H9 (cell line): ENCODE measurements at regions not wholly inside any gene's neighbourhood (a gene's known extent, or its start where the extent isn't known, plus 50 kb on each side); places are given as distances from the start of the nearest gene placed in this dataset.

Source experiments
- DNase-seq: peaks from one replicate; pipeline ENCODE4 v3.0.0-alpha.2; 2017
- H2AFZ ChIP-seq: one replicate; pipeline ENCODE4 v1.6.1; 2013; ENCODE audit warnings: mild to moderate bottlenecking, low read length, control low read depth, moderate library complexity
- H2AK5ac ChIP-seq: 2 replicates; pipeline ENCODE4 v1.6.1; 2013; ENCODE audit warnings: low read length, control low read depth, mixed read lengths; ENCODE audit not compliant: insufficient read length
- H2BK120ac ChIP-seq: one replicate; pipeline ENCODE4 v1.6.1; 2013; ENCODE audit warnings: low read depth, mild to moderate bottlenecking, low read length, control low read depth, inconsistent platforms; ENCODE audit not compliant: poor library complexity, severe bottlenecking
- H2BK12ac ChIP-seq: 2 replicates; pipeline ENCODE4 v1.6.1; 2013; ENCODE audit warnings: low read length, control low read depth, mixed read lengths, low read depth; ENCODE audit not compliant: insufficient read length
- H2BK15ac ChIP-seq: 2 replicates; pipeline ENCODE4 v1.6.1; 2013; ENCODE audit warnings: low read depth, low read length, control low read depth
- H2BK20ac ChIP-seq: one replicate; pipeline ENCODE4 v1.6.1; 2013; ENCODE audit warnings: low read depth, mild to moderate bottlenecking, low read length, control low read depth, inconsistent platforms; ENCODE audit not compliant: poor library complexity, severe bottlenecking
- H2BK5ac ChIP-seq: 2 replicates; pipeline ENCODE4 v1.6.1; 2013; ENCODE audit warnings: low read length, control low read depth, mixed read lengths; ENCODE audit not compliant: insufficient read length
- H3K14ac ChIP-seq: 2 replicates; pipeline ENCODE4 v1.6.1; 2013; ENCODE audit warnings: low read length, control low read depth; ENCODE audit not compliant: insufficient read depth
- H3K18ac ChIP-seq: 2 replicates; pipeline ENCODE4 v1.6.1; 2013; ENCODE audit warnings: low read depth, mild to moderate bottlenecking, mixed read lengths, low read length, control low read depth; ENCODE audit not compliant: insufficient read length
- H3K23ac ChIP-seq: 2 replicates; pipeline ENCODE4 v1.6.1; 2013; ENCODE audit warnings: low read length, control low read depth, mixed read lengths, low read depth; ENCODE audit not compliant: insufficient read length
- H3K23me2 ChIP-seq: 2 replicates; pipeline ENCODE4 v1.6.1; 2013; ENCODE audit warnings: low read depth, mild to moderate bottlenecking, mixed read lengths, low read length, control low read depth; ENCODE audit not compliant: insufficient read length, poor library complexity, severe bottlenecking
- H3K27ac ChIP-seq: 2 replicates; pipeline ENCODE4 v1.5.1; 2013; ENCODE audit warnings: low read length, control low read depth, mixed read lengths, low read depth; ENCODE audit not compliant: insufficient read length
- H3K27me3 ChIP-seq: 2 replicates; pipeline ENCODE4 v1.6.1; 2013; ENCODE audit warnings: low read length, control low read depth, inconsistent platforms; ENCODE audit not compliant: insufficient read depth
- H3K4ac ChIP-seq: 2 replicates; pipeline ENCODE4 v1.6.1; 2013; ENCODE audit warnings: low read depth, mild to moderate bottlenecking, control low read depth, inconsistent platforms, low read length, moderate library complexity
- H3K4me1 ChIP-seq: 2 replicates; pipeline ENCODE4 v1.6.1; 2013; ENCODE audit warnings: low read length, control low read depth, inconsistent platforms; ENCODE audit not compliant: insufficient read depth
- H3K4me2 ChIP-seq: 2 replicates; pipeline ENCODE4 v1.6.1; 2013; ENCODE audit warnings: low read length, control low read depth, mixed read lengths; ENCODE audit not compliant: insufficient read length, insufficient read depth
- H3K56ac ChIP-seq: 2 replicates; pipeline ENCODE4 v1.6.1; 2013; ENCODE audit warnings: low read depth, mild to moderate bottlenecking, mixed read lengths, low read length, control low read depth; ENCODE audit not compliant: insufficient read length
- H3K79me1 ChIP-seq: 2 replicates; pipeline ENCODE4 v1.6.1; 2013; ENCODE audit warnings: low read depth, mild to moderate bottlenecking, moderate library complexity, low read length, control low read depth, inconsistent platforms; ENCODE audit not compliant: insufficient read depth, poor library complexity, severe bottlenecking
- H3K79me2 ChIP-seq: 2 replicates; pipeline ENCODE4 v1.6.1; 2013; ENCODE audit warnings: low read length, control low read depth, inconsistent platforms; ENCODE audit not compliant: insufficient read depth
- H3K9ac ChIP-seq: 2 replicates; pipeline ENCODE4 v1.6.1; 2013; ENCODE audit warnings: low read length, control low read depth, mixed read lengths; ENCODE audit not compliant: insufficient read length; ENCODE audit errors: extremely low read depth
- H3K9me3 ChIP-seq: one replicate; pipeline ENCODE4 v1.6.1; 2013; ENCODE audit warnings: low read depth, low read length, inconsistent platforms; ENCODE audit not compliant: control insufficient read depth
- H3T11ph ChIP-seq: one replicate; pipeline ENCODE4 v1.6.1; 2013; ENCODE audit warnings: mild to moderate bottlenecking, low read length, control low read depth, inconsistent platforms
- H4K20me1 ChIP-seq: one replicate; pipeline ENCODE4 v1.6.1; 2013; ENCODE audit not compliant: control insufficient read depth, insufficient read length, insufficient read depth
- H4K5ac ChIP-seq: 2 replicates; pipeline ENCODE4 v1.6.1; 2013; ENCODE audit warnings: low read depth, mild to moderate bottlenecking, mixed read lengths, low read length, control low read depth; ENCODE audit not compliant: insufficient read length
- H4K8ac ChIP-seq: replicated peaks from 2 replicates; pipeline ENCODE4 v1.6.1; 2013; ENCODE audit warnings: low read length, control low read depth, mixed read lengths, low read depth; ENCODE audit not compliant: insufficient read length
- H4K91ac ChIP-seq: 2 replicates; pipeline ENCODE4 v1.6.1; 2013; ENCODE audit warnings: low read depth, mild to moderate bottlenecking, moderate library complexity, mixed read lengths, low read length, control low read depth; ENCODE audit not compliant: insufficient read length
- H3K27ac Mint-ChIP-seq, 3 experiments: 2 replicates in 2 of 3; 3 replicates in 1 of 3; pipeline ENCODE4 v1.8.0; 2020 to 2021; ENCODE audit warnings: mixed read lengths in 3 of 3, mild to moderate bottlenecking in 1 of 3, moderate library complexity in 1 of 3
- H3K27me3 Mint-ChIP-seq: 2 replicates; pipeline ENCODE4 v1.8.0; 2021; ENCODE audit warnings: low read depth, mild to moderate bottlenecking, moderate library complexity, mixed read lengths
- H3K36me3 Mint-ChIP-seq, 3 experiments: 2 replicates in 2 of 3; 3 replicates in 1 of 3; pipeline ENCODE4 v1.8.0; 2020 to 2021; ENCODE audit warnings: low read depth in 3 of 3, mixed read lengths in 3 of 3; ENCODE audit not compliant: insufficient read depth in 1 of 3
- H3K4me1 Mint-ChIP-seq, 2 experiments: 2 replicates each; pipeline ENCODE4 v1.8.0; 2020; ENCODE audit warnings: mixed read lengths in 2 of 2
- H3K4me3 Mint-ChIP-seq, 2 experiments: 2 replicates in 1 of 2; 3 replicates in 1 of 2; pipeline ENCODE4 v1.8.0; 2020 to 2021; ENCODE audit warnings: mild to moderate bottlenecking in 2 of 2, mixed read lengths in 2 of 2, moderate library complexity in 1 of 2
- H3K9me3 Mint-ChIP-seq, 2 experiments: 2 replicates in 1 of 2; 3 replicates in 1 of 2; pipeline ENCODE4 v1.8.0; 2020; ENCODE audit warnings: mild to moderate bottlenecking in 2 of 2, mixed read lengths in 2 of 2, moderate library complexity in 1 of 2
- WGBS: extraction: QIAGEN DNeasy Blood & Tissue Kit; methylation state at CpG from one replicate; pipeline ENCODE4 v1.1.7; 2013; ENCODE audit warnings: missing lambda C conversion rate, low lambda C conversion rate, mixed read lengths; ENCODE audit not compliant: insufficient read length; ENCODE audit errors: extremely low coverage; 5-methylcytosine and 5-hydroxymethylcytosine counted together
- TF ChIP-seq, protein P1 (sequence below): fragments of 200-600 bp; sonication (generic); conservative IDR thresholded peaks from 3 replicates; pipeline ENCODE4 v1.8.0; 2021; ENCODE audit warnings: antibody characterized with exemption, mild to moderate bottlenecking

DNA sequence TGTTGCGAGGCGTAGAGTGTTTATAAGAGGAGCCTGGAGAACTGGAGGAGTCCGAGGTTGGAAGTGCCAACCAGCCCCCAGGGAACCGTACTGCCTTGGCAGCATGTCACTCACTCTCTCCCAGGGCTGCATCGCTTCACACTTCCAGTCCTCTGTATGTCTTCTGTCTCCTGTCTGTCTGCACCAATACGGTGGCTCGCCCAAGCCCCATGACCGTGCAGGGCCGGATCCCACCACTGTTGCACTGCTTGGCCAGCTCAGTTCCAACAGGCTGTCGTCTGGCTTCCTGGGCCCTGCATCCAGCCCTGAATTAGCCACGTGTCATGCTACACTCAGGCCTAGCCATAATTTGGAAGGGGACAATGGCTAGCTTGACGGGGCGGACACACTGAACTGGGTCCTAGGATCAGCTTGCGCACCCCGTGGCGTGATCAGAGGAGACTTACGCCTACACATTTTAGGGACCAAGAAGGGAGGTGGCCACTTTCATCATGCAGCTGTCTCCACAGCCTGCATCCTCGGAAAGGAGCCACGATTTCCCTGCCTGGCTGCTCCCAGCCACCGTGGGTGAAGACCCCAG lies 147.1 kb downstream of the URI1 start:
- Histone ChIP-seq H3K27ac (no peak overlapping the region), H4K91ac (no peak overlapping the region), H3K4ac (no peak overlapping the region), H2BK5ac (no peak overlapping the region), H3K9me3 (no peaks in the 10 kb centered on the region), H3K14ac (no peak overlapping the region), H2BK12ac (no peak overlapping the region), H2BK20ac (no peak overlapping the region), H2BK120ac (no peak overlapping the region), H3K79me2 (no peaks in the 10 kb centered on the region), H4K8ac (no peak overlapping the region), H3K4me1 (no peaks in the 10 kb centered on the region), H3K9ac (no peak overlapping the region), H3T11ph (no peak overlapping the region), H3K23me2 (no peaks in the 10 kb centered on the region), H3K23ac (no peak overlapping the region), H3K56ac (no peak overlapping the region), H3K4me2 (no peak overlapping the region), H4K20me1 (no peaks in the 10 kb centered on the region), H3K27me3 (no peaks in the 10 kb centered on the region), H2AFZ (no peak overlapping the region), H3K18ac (no peak overlapping the region), H4K5ac (no peak overlapping the region), H3K79me1 (no peaks in the 10 kb centered on the region), H2BK15ac (no peak overlapping the region), H2AK5ac (no peak overlapping the region)
- DNase-seq = no peak
- no CpG with 5 or more reads among the region's 20 CpGs for WGBS
- peaks cover 0 to 3% of the 10 kb centered on the region in 2 experiments; a peak in 1 of 4 replicates for H3K4me1 Mint-ChIP-seq
- H3K27ac Mint-ChIP-seq = no peak overlapping the region
- TF ChIP-seq, protein P1, sequence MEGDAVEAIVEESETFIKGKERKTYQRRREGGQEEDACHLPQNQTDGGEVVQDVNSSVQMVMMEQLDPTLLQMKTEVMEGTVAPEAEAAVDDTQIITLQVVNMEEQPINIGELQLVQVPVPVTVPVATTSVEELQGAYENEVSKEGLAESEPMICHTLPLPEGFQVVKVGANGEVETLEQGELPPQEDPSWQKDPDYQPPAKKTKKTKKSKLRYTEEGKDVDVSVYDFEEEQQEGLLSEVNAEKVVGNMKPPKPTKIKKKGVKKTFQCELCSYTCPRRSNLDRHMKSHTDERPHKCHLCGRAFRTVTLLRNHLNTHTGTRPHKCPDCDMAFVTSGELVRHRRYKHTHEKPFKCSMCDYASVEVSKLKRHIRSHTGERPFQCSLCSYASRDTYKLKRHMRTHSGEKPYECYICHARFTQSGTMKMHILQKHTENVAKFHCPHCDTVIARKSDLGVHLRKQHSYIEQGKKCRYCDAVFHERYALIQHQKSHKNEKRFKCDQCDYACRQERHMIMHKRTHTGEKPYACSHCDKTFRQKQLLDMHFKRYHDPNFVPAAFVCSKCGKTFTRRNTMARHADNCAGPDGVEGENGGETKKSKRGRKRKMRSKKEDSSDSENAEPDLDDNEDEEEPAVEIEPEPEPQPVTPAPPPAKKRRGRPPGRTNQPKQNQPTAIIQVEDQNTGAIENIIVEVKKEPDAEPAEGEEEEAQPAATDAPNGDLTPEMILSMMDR = no peak
- no peaks in the 10 kb centered on the region for H3K9me3 Mint-ChIP-seq
- no peaks in the 10 kb centered on the region for H3K36me3 Mint-ChIP-seq
- H3K4me3 Mint-ChIP-seq = no peak overlapping the region
- H3K27me3 Mint-ChIP-seq = peaks cover 3% of the 10 kb centered on the region; the same call in 1 of the 2 replicates
